HG02852 (cell line): ENCODE measurements at regions not wholly inside any gene's neighbourhood (a gene's known extent, or its start where the extent isn't known, plus 50 kb on each side); places are given as distances from the start of the nearest gene placed in this dataset.

Source experiments
- ATAC-seq: cut with Tn5 transposase; IDR thresholded peaks from one replicate; pipeline ENCODE4 v1.9.1; 2021; ENCODE audit warnings: mild to moderate bottlenecking, moderate library complexity; ENCODE audit not compliant: unreplicated experiment

DNA sequence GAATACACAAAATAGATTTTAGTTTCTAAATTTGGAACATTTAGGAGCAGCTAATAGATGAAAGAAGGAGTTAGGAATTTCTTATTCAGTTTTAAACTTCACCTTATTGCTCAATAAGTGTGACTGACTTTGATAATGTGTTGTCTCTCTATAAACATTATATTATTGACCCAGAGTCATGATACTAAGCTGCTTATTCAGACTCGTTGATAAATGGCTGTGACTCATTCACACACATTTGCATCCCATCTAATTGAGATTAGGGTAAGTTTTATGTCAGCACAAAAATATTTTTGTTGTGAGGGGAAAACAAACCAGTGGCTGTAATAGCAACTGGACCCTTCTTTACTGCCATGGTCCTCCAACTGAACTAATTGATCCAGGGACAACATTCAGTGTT, 137.6 kb downstream of the GOLIM4 start:
- no peak for ATAC-seq

DNA sequence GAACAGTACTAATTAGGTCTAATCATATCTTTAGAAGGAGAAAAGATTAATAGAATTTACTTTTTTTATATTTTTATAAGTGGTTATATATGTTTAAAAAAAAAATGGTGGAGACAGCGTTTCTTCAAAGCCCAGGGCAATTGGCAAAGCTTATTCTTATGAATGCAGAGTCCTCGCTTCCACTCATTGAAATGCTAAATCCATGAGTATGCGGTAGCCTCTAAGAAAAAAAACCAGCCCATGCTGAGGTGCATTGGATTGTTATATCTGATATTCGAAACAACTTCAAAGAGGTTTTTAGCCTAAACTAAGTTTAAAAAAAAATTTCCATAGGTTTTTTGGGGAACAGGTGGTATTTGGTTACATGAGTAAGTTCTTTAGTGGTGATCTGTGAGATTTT, 142.8 kb downstream of the GOLIM4 start:
- no peak for ATAC-seq

DNA sequence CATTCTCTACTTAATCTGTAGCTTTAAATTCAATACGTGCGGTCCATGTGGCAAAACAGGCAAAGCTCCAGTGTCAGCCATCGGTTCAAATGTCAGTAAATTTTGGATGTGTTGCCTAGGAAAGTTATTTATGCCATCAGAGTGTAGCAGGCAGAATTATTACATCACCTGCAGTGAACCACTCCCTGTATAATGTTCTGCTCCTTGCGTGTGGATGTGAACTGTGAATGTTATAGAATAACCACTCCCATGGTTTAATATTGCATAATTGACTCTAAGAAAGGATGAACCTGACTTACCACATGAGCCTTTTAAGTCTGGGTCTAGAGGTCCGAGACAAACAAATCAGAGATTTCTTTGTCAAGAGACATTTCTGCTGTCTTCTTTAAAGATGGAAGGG, 145.5 kb downstream of the GOLIM4 start:
- no peak for ATAC-seq

DNA sequence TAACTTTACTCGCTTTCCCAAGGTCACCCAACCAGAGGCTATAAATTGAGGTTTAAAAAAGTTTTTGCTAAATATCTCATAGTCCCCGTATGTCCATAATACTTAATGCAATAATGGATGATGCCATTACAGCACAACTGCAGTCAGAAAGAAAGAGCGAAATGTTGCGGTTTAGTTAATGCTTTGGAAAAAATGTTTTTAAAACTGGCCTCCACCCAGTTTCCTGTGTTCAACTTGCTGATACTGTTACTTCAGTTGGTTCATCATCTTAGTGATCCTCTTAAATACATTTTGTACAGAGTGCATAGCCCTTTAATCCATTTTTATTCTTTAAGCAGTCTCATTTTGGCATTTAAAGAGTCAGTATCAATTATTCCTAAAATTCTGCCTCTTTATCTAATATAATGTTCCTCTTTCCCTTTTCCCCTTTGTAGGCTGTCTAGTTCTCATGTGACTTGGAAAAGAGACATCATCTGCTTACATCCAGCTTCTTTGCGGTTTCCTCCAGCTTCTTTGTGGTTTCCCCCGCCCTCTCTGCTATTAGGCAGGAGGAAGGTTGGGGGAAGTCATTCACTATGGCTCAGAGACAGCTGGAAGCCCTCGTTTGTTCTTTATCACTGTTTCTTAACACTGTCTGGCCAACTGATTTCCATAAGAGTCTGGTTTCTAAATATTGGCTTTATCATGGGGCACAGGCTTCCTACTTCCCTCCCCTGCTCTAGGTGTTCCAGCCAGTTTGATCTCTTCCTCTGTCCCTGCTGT, 154.3 kb downstream of the GOLIM4 start:
- ATAC-seq: no peak

DNA sequence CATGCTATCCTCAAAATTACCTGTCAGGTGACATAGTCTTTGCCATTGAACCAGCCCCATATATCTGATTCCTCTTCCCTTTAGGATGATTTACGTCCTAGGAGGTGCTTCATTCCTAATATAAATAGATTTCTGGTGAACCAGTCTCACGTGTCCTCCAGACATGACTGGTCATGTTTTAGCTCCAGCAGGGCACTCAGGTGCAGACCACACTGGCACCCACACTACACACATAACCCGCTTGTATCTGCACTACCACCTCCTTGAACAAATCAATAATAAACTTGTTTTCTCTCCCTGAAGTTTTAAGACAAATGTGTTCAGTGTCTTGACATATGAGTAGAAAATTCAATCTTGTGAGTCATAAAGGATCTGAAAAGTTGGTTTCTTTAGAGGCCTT, 155.5 kb downstream of the GOLIM4 start:
- no peak for ATAC-seq

DNA sequence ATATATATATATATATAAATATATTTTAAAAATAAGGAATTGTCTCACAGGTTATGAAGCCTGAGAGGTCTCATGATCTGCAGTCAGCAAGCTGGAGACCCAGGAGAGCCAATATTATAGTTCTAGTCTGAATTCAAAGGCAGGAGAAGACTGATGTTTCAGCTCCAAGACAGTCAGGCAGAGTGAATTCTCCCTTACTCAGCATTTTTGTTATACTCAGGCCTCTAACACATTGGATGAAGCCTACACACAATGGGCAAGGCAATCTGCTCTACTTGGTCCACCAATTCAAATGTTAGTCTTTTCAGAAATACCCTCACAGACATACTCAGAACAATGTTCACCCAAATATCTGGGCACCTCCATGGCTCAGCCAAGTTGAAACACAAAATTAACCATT, 157.2 kb downstream of the GOLIM4 start:
- no peak for ATAC-seq

DNA sequence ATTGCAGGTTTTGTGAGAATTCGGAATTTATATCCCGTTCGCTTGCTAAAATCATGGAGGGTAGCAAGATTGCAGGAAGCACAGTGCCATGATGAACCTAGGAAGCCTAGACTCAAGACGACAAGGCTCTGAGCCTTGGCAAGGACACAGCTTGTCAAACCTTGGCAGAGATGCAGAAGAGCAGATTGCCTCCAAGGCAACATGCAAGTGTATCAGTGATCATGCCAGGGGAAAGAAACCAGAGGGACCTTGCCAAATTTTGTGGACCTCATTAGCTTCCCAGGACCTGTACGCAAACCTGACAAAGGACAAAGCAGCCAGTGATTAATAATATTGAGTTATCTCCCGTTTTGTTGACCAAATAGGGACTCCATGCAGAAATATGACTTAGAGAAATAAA, 159.7 kb downstream of the GOLIM4 start:
- no peak for ATAC-seq

DNA sequence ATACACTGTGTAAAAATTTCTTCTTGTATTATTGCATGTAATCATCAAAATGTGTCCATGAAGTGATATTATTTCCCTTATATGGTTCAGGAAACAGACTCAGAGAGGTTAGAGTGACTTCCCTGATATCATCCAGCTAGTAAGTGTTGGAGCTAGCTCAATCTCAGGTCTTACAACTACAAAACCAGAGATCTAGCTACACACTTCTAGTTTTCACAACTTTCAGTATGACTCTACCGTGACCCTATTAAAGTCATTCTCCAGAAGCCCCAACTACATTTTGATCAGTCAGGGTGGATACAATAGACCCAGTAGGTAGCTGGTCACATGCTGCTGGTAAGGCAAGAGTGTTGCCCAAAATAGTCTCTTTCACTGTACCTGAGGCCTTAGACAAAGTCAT, 165.3 kb downstream of the GOLIM4 start:
- no peak for ATAC-seq

DNA sequence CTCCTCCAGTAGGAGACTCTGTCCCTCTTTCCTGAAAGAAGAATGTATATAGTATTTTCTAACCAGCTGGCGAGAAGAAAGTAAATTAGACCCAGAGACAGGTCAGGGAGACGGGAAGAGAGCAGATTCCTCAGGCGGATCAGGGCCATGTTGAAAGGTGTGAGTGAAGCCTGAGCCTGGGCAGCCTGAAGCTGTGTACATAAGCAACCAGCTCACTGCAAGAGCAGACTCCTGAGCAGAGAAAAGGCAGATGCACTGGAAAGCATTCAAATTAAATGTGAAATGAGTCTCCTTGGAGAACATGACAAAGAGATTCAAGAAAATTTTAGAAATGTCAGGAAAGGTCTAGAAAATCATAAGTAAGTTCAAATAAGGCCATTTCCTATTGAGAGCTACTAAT, 165.8 kb downstream of the GOLIM4 start:
- no peak for ATAC-seq

DNA sequence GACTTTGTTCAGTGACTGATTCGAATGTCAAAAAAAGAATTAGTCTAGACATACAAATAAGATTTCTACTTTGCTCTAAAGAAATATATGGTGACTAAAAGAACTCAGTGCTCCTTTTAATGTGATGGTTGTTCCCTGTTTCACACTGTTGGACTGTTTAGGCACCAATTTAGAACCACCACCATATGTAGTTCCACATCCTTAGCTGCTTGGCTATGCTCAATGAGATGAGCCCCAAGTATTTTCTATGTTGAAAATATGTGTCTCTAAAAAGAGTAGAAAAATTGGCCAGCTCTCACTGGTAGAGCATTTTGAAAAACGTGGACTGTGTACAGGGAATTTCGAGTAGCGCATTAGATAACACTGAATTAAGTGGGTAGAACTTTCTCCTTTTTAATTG, 167.3 kb downstream of the GOLIM4 start:
- ATAC-seq: no peak

DNA sequence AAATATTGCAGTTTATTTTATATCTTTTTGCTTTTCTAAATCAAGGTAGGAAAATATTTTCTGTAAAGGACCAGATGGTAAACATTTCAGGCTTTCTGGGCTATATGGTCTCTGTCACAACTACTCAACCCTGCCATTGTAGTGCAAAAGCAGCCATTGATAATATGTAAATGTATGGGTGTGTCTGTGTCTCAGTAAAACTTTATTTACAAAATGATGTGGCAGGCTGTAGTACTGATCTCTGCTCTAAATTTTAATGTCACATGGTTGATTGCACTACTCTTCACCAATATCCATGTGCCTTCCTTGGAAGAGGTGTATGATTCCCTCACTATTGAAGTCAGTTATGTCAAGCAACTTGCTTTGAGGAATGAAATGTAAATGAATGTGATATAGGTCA, 175.0 kb downstream of the GOLIM4 start:
- no peak for ATAC-seq

DNA sequence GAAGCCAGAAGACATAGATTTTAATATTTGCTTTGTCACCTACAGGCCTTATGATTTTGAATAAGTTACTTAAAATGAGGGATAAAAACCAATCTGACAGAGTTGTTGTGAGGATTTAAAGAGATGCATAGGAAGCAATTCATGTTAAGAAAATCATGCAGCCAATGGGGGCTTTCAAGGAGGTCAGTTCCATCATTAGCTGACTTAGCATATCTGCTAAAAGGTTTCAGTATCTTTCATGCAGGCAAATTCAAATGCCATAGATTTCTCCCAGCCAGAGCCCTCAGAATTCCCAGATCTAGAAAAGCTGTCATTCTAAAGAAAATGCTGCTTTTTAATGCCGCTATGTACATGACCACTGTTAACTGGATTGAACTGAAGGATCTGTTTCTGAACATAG, 176.1 kb downstream of the GOLIM4 start:
- ATAC-seq: no peak

DNA sequence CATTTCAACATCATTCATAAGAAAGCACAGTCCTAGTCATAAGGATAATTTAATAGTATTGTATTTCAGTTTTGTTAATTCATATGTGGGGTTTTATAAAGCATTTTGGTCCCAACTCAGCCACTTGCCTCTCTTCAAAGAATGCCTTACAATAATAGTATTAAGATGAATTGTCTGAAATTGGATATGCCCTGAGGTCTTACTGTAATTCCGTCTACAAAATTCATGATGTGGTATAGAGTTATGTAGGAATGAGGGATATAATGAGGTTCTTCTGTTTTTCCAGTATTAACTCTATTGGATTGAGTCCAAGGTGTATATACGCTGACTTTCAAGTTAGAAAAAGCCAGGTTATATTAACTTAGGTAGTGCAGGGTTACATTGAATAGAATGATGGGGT, 177.0 kb downstream of the GOLIM4 start:
- ATAC-seq: no peak

DNA sequence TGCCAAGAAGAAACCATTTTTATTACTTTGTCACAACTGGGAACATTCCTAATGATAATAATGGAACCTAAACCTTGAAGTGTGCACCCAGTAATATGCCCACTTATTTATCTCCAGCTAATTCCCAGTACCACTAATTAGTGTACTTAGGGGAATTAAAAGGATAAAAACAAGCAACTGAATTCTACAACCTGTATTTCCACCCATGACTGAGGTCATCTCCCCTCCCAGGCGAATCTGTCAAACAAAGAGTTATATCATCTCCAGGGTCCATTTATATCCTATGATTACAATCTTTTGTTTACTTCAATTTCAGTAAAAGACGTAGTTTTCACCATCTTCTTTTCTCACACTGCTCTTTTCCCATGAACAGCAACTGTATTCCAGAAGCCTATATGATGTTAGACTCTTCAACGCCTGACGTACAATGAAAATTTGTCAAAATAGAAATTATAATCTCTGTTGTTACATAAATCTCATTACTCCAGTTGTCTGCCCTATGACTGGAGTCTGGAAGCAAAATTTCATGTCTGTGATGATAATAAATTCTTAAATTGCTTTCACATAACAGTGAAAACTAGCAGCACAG, 177.6 kb downstream of the GOLIM4 start:
- ATAC-seq: no peak

DNA sequence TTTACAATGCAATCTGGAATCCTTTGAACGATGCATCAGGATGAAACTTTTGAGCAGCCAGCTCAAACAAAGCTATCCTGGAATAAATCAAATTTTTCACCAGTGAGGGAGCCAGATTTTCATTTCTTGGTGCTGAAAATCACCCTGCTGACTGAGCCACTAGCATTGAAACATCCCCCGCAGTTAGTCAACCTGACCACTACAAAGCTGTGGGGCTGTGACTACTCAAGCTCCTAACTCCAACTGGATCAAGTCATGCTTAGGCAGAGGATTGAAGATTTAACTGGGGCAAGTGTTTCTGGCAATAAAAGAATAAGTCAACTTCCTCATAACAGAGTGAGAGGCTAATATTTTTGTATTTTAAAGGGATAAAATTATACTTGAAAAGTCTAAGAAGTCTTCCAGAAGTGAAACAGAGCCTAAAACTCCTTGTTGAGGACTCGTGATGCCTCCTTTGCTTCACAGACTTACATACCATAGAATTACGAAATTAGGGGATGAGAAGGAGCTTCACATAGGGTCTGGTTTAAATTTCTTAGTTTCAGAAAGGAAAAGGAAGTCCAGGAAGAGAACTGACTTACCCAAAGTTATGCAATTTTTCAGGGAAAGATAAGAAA, 177.8 kb downstream of the SERPINI1 start:
- no peak for ATAC-seq

DNA sequence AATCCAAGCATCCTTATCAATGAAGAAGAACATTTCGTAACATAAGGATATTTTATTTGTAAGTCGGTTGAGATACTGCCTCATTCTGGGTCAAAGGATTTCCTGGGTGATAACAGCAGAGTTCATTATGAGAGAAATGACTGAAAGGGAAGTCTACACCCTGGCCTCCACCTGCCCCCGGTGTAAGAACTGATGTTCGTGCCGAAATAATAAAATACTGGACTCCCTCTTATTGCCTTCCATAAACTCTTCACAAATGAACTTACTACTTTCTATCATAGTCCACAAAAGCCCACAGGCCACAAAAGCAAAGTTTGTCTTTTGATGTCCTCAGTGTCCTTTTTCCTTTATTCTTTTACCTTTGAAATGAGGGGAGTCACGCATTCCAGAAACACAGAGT, 174.4 kb downstream of the SERPINI1 start:
- ATAC-seq: no peak

DNA sequence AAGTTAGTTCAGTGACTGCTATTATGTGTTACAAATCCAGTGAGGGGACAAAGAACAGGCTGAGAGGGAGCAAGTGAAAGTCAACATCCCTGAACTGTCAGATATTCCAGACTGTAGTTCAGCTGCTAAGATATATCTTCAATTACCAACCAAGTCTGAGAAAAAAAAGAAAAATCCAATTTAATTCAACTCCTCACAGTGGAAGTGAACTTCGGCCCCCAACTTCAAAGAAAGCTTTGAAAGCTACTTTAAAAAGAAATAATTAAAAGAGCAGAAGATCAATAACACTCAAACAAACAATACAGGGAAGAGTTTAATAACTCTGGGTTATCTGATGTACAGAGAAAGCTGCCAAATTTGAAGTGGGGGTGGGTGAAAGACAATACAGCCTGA, 174.0 kb downstream of the SERPINI1 start:
- ATAC-seq: no peak

DNA sequence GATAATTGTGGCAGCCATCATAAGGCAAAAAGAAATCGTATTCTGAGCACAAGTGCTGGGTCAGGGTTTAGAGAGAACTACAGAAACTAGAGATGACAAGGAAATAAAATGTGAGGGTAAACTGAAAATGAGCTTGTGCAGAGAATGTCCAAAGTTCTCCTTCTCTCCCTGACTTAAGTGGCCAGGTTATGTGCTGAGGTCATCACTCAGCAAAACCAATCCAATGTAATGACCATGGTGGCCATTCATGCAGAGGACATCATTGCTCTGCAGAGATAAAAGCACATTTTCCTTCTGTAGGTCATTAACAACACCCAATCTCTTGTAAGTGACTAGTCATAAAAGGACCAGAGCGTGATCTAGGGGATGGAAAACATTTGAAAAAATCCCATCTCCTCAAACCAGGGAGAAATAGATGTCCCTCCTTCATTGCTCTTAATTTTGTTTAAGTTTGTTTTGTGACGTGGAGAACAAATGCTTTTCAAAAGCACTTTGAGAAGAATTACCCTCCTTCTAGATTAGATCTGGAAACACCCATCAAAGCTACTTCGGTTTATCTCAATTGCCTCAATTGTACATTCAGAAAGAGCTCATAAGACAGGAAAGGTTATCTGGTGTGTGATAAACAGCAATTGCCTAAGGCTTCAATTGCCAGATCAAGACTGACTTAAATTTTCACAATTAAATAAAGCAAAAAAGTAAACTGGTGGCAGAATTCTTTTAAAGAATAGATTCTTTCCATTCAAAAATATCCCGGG, 173.4 kb downstream of the SERPINI1 start:
- no peak for ATAC-seq

DNA sequence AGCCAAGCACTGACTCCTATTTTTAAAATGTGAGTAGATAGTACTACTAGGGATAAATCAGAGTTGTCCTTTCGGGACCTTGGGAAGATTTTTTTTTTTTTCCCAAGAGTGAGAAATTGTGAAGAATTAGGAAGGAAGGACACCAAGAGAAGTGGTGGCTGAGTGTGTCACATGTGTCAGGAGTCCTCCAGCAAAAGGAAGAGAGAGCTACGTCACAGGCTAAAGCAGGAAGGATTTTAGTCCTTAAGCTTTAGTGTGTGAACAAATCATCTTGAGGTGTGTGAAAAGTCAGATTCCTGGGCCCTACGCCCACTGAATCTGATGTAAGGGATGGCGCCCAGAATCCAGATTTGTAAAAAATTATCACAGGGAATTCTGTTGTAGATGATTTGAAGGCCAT, 172.7 kb downstream of the SERPINI1 start:
- ATAC-seq: no peak

DNA sequence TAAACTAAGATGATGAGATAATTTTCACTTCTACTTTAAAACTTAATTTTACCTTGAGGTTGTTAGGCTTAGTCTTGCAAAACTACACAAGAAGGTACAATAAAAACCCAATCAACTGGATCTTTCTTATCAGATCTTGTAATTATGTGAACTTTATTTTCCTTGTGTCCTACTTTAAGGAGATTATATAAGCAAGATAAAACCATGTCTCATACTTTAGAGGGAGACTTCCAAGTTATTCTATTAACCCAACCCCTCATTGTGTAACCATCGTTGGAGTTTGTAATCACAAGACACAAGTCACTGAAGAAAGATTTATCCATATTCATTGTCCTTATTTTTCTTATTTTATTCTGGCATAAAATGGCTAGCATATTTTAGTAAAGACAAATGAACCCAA, 165.6 kb downstream of the SERPINI1 start:
- no peak for ATAC-seq

DNA sequence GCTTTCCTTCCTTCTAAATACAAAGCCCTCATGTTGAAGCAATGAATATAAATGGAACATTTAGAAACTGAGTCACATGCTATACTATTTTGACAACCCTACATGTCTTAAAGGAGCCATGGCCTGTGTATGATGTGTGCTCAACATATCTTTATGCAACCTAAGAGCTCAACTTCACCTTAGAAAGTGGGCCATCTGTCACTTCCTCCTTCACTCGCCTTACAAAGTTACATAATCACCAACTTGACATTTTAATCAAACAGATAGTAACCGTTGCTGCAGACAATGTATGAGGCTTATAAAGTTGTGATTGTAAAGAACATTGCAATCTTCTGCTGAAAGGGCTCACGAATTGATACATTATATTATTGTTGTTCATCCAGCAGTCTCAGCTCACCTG, 163.6 kb downstream of the SERPINI1 start:
- no peak for ATAC-seq

DNA sequence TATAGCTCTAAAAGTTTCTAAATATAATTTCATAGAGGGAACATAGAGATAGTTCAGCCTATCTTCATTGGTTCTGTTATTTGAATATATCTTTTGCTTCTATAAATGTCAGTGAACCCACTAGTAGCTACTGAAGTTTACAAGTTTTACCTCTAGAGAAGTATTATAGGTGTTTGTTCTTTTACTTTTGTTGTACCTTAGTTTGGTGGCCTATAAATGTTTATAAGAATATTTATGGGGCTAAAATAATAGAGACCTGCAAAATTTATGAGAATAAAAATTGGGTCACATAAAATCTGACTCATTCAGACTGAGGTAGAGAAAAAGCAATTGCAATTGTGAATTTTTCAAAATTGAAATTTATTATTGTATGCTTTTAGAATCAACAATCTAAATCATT, 162.6 kb downstream of the SERPINI1 start:
- ATAC-seq: no peak
